Neural cell (in vitro differentiated cells): ENCODE measurements at regions not wholly inside any gene's neighbourhood (a gene's known extent, or its start where the extent isn't known, plus 50 kb on each side); places are given as distances from the start of the nearest gene placed in this dataset.

ENCODE experiments used
- EP300 ChIP-seq: fragments of 450-650 bp; conservative IDR thresholded peaks from 2 replicates; pipeline ENCODE4 v1.6.1; 2014; ENCODE audit warnings: antibody characterized with exemption, mild to moderate bottlenecking, moderate library complexity; ENCODE audit not compliant: poor library complexity, severe bottlenecking
- EZH2 ChIP-seq: fragments of 200-600, 300-800 bp; shearing (Covaris generic), sonication (generic); IDR thresholded peaks from 2 replicates; pipeline ENCODE4 v1.6.1; 2014; ENCODE audit warnings: antibody characterized with exemption, low read length, borderline replicate concordance, mild to moderate bottlenecking; ENCODE audit not compliant: insufficient read depth, poor library complexity, severe bottlenecking
- TAF1 ChIP-seq: IDR thresholded peaks from 2 replicates; pipeline ENCODE4 v1.6.1; 2012; ENCODE audit warnings: low read depth
- TF ChIP-seq, protein P1 (sequence below): fragments of 450-650 bp; IDR thresholded peaks from 2 replicates; pipeline ENCODE4 v1.5.1; 2014; ENCODE audit warnings: antibody characterized with exemption, mild to moderate bottlenecking, moderate library complexity; ENCODE audit not compliant: poor library complexity, severe bottlenecking

DNA sequence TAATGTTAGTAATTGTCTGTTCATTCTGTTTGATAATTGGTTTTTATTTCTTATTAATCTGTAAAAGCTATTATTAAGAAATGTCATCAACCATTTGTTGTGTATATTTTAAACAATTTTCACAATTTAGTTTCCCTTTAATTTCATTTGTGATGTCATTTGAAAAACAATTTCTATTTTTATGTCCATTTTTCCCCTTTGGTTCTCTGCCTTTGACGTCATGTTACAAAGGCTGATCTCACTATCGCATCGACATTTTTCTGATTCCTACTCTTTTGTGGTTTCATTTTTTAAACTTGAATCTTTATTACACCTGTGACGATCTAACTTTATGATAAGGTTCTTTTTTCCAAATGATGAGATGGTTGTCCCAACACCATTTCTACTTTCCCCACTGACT, 191.0 kb upstream of the ZNF507 start:
- TF ChIP-seq, protein P1, sequence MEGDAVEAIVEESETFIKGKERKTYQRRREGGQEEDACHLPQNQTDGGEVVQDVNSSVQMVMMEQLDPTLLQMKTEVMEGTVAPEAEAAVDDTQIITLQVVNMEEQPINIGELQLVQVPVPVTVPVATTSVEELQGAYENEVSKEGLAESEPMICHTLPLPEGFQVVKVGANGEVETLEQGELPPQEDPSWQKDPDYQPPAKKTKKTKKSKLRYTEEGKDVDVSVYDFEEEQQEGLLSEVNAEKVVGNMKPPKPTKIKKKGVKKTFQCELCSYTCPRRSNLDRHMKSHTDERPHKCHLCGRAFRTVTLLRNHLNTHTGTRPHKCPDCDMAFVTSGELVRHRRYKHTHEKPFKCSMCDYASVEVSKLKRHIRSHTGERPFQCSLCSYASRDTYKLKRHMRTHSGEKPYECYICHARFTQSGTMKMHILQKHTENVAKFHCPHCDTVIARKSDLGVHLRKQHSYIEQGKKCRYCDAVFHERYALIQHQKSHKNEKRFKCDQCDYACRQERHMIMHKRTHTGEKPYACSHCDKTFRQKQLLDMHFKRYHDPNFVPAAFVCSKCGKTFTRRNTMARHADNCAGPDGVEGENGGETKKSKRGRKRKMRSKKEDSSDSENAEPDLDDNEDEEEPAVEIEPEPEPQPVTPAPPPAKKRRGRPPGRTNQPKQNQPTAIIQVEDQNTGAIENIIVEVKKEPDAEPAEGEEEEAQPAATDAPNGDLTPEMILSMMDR: no peak
- TF ChIP-seq EZH2 (no peak), EP300 (no peak), TAF1 (no peak)
